HUDEP-2 (cell line): ENCODE measurements at regions not wholly inside any gene's neighbourhood (a gene's known extent, or its start where the extent isn't known, plus 50 kb on each side); places are given as distances from the start of the nearest gene placed in this dataset.

Source experiments
- DNase-seq, 76 experiments: peaks; one replicate each; lab custom pipeline; 2025; ENCODE audit not compliant: unreplicated experiment in 76 of 76; lab: John Stamatoyannopoulos, UW

- no peak for DNase-seq
These were observed 1995.5 kb upstream of the CELF4 start for GRCh38 chr18:39561126-39561525.

- no peak for DNase-seq
These were observed 1993.1 kb upstream of the CELF4 start for GRCh38 chr18:39558658-39559057.

GRCh38 chr18:39555496-39555895 lies 1989.9 kb upstream of the CELF4 start:
- DNase-seq, result no peak

GRCh38 chr18:39550701-39551100 lies 1985.1 kb upstream of the CELF4 start:
- DNase-seq, result no peak

GRCh38 chr18:39549144-39549543 lies 1983.5 kb upstream of the CELF4 start:
- no peak for DNase-seq

- no peak for DNase-seq
These were observed 1966.1 kb upstream of the CELF4 start for GRCh38 chr18:39531659-39532058.

- DNase-seq, result no peak
These were observed 1963.8 kb upstream of the CELF4 start for GRCh38 chr18:39529358-39529757.

GRCh38 chr18:39527465-39527864 lies 1961.9 kb upstream of the CELF4 start:
- no peak for DNase-seq

GRCh38 chr18:39524370-39524769 lies 1958.8 kb upstream of the CELF4 start:
- no peak for DNase-seq

GRCh38 chr18:39523281-39523680 lies 1957.7 kb upstream of the CELF4 start:
- no peak for DNase-seq

- no peak for DNase-seq
These were observed 1955.6 kb upstream of the CELF4 start for GRCh38 chr18:39521164-39521563.

GRCh38 chr18:39519741-39520140 lies 1954.1 kb upstream of the CELF4 start:
- no peak for DNase-seq

GRCh38 chr18:39515299-39515698 lies 1949.7 kb upstream of the CELF4 start:
- no peak for DNase-seq

- DNase-seq, result no peak
These were observed 1947.6 kb upstream of the CELF4 start for GRCh38 chr18:39513186-39513585.

- DNase-seq, result no peak
These were observed 1941.2 kb upstream of the CELF4 start for GRCh38 chr18:39506581-39507330.

- no peak for DNase-seq
These were observed 1934.7 kb upstream of the CELF4 start for GRCh38 chr18:39500306-39500705.

GRCh38 chr18:39497821-39498220 lies 1932.2 kb upstream of the CELF4 start:
- DNase-seq, result no peak

- no peak for DNase-seq
These were observed 1931.4 kb upstream of the CELF4 start for GRCh38 chr18:39496986-39497385.

- DNase-seq, result no peak
These were observed 1928.8 kb upstream of the CELF4 start for GRCh38 chr18:39494211-39494896.

GRCh38 chr18:39491408-39491807 lies 1925.8 kb upstream of the CELF4 start:
- DNase-seq, result peak in 2 of 76 experiments; percentile 6 to 15

GRCh38 chr18:39489431-39489830 lies 1923.8 kb upstream of the CELF4 start:
- DNase-seq, result no peak

- no peak for DNase-seq
These were observed 1922.3 kb upstream of the CELF4 start for GRCh38 chr18:39487932-39488331.
